GM21717 (cell line): ENCODE measurements at regions not wholly inside any gene's neighbourhood (a gene's known extent, or its start where the extent isn't known, plus 50 kb on each side); places are given as distances from the start of the nearest gene placed in this dataset.

Experiments used
- ATAC-seq: cut with Tn5 transposase; IDR thresholded peaks from one replicate; pipeline ENCODE4 v1.9.1; 2021; ENCODE audit warnings: mild to moderate bottlenecking, moderate library complexity; ENCODE audit not compliant: unreplicated experiment

DNA sequence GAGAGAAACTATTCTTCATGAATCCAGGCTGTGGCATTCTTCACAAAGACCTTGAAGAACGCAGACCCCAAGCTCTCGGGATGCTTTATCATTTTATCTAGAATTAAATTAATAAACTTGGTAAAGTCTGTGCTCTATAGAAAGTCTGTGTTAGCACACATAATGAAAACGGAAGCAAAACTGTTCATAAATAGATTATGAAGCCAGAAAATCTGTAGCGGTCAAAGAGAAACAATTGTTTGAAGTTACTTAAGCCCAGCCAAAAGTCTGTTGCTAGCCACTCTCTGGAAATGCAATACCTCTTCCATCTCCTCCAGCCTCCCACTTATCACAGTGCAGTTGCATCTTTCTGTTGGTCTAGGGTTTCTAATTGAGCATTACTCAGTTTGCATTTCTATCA lies 375.9 kb downstream of the KIF4B start:
- no peak for ATAC-seq

DNA sequence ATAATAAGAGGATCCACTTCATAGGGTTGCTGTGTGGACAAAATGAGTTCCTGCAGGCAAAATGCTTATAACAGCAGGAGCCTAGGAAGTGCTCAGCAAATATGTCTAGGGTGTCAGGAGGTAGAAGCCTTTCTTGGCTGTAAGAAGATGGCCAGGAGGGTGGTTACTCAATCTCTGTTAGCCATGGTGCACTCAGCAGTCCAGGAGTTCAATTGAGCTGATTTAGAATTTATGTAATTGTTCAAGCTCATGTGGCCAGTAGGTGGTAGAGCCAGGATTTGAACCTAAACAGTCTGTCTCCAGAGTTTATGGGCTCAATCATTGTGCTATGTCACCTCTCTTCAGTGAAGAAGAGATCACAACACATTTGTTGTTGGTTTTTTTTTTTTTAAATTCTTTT lies 381.2 kb downstream of the KIF4B start:
- no peak for ATAC-seq

DNA sequence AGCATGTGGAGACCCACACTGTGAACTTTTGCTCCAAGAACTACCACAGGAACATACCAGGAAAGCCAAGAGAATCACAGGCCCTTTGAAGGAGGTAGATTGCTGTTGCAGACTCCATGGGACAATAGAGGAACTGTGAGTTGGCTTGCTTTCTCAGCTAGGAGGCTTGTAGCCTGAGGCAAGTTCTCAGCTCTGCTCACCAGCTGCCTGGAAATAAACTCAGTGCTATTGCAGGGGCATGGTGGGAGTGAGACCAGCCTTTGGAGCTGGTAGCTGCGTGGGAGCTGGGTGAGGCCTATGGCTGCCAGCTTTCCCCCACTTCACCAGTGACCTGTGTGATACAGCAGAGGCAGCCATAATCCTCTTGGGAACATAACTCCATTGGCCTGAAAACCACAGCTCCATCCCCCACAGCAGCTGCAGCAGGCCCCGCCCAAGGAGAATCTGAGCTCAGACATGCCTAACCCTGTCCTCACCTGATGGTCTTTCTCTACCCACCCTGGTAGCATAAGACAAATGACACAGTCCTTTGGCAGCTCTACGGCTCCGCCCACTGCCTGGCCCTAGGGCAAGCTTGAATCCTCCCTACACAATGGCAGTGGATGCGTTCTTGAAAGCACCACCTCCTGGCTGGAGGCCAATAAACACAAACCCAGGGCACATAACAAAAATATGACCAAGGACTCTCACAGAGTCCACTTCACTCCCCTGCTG lies 389.5 kb downstream of the KIF4B start:
- ATAC-seq = no peak

DNA sequence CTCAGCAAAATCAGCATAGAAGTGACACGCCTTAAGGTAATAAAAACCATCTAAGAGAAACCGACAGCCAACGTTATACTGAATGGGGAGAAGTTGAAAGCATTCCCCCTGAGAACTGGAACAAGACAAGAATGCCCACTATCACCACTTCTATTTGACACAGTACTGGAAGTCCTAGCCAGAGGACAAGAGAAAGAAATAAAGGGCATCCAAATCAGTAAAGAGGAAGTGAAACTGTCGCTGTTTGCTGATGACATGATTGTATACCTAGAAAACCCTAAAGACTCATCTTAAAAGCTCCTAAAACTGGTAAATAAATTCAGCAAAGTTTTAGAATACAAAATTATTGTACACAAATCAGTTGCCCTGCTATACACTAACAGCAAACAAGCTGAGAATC lies 393.3 kb downstream of the KIF4B start:
- no peak for ATAC-seq

DNA sequence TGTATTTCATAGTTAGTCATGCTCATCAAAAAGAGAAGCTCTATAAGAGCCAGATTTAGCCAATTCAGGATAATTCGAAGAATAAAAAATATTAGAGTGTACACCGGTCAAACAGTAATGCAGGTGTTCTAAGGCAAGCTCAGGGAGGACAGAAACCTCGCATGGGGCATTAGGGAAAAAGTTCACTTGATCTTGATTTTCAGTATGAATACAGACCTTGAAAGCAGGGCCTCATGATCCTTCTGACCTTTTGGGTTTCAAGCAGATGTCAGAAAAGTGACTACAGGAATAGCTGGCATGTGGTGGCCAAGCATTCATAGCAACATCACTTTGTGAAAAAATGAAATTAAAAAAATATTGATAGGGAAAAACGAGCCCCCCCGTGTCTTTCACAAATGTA lies 394.9 kb downstream of the KIF4B start:
- ATAC-seq = no peak

DNA sequence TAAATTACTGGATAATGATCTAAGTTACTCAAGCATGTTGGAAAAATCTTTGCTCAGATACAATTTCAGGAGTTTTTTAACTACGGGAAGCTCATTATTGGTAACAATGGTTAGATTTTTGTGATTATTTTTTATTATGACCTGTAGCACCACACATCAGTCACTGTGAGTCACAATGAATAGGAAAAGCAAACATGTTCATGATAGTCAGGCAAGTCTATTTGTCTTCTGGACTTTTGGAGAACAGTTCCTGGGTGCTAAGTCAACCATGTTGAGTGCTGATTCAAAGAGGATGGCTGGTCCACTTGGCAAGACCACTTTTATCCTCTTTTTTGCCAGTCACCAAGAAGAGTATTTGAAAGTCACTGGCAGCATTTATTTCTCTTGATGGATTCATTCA lies 403.2 kb downstream of the KIF4B start:
- no peak for ATAC-seq

DNA sequence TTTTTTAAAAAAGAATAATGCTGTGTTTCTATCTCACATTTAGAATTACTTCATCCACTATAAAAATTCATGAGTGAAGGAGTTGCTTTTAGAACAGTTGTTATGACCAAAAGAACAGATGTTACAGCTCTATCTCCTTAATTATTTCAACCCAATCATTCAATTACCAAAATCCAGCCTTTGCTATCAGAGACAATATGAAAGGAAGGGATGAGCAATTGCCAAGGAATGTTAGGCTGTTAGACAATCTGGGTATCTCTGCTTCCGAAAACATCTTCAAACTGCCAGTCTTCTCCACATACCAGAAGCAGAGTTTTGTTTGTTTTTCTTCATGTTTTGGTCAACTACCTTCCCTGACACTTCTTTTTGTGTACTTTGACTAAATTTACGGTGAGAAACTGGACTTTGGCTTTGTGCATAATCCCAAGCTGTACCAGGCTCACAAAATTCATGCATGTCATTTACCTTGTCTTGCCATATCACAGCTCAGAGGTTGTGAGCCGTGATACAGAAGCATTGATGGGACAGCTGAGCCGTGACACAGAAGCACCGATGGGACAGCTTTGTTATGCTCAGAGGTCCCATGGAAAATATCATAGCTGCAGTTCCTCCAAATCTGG lies 405.5 kb downstream of the KIF4B start:
- ATAC-seq = no peak

DNA sequence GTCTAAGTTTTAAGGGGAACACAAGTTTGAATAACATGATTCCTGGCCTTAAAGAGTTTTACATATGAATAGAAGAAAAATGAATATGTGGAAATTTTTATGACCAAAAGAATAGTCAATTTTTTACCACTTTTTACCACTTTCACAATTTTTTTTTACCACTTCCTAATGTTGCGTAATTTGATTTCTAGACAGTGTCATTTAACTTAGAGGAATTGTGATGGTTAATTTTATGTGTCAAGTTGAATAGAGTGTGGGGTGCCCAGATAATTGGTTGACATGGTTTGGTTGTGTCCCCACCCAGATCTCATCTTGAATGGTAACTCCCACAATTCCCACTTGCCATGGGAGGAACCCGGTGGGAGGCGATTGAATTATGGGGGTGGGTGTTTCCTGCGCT lies 416.6 kb downstream of the KIF4B start:
- ATAC-seq = no peak

DNA sequence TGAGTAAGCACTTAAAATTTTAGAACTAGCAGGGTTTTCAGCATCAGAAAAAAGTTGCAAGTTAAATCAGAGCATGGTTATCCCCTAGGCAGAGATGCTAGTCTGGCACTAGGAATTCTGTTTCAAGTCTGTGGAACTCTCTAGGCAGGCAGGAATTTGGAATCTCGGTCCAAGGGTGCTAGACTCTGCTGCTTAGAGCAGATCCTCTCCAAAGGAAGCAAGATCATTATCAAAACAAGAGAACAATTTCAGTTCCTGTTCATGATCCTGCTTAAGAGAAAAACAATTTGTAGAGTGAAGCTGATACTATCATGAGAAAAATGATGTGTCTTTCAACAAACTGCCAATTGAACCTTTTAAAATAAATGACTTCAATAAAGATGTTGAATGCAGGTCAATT lies 420.7 kb downstream of the KIF4B start:
- ATAC-seq = no peak

DNA sequence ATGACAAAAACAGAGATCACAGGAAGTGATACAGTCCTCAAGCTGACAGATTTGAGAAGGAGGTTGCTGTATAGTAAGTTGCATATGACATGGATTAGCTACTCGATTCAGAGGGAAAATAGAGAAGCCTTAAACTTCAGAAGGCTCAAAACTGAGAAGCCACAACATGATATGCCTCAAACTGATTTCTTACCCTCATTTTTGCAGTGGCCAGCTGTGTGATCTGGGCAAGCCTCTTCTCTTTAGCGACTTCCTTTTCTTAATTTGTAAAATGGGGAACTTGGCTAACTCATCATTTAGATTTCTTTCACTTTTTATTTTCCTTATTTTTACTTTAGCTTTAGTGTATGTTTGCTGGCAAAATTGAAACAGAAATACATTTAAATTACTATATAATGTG lies 421.1 kb downstream of the KIF4B start:
- ATAC-seq = no peak

DNA sequence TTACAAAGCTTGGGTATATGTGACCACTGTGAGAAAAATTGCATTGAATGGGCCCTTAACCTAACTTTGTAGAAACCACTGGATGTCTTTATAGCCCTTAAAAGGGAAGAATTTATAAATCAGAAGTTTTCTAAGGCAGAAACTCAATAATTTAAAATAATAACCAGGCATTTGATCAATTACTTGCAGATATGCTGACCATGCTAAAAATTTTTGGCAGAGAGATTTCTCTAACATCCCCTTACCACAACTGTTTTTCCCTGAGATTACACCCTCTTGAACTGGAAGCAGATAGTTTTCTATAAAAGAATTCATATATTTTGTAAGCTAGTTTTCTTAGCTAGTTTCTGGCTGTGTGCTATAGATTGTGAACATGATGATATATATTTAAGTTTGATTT lies 428.3 kb downstream of the KIF4B start:
- no peak for ATAC-seq

DNA sequence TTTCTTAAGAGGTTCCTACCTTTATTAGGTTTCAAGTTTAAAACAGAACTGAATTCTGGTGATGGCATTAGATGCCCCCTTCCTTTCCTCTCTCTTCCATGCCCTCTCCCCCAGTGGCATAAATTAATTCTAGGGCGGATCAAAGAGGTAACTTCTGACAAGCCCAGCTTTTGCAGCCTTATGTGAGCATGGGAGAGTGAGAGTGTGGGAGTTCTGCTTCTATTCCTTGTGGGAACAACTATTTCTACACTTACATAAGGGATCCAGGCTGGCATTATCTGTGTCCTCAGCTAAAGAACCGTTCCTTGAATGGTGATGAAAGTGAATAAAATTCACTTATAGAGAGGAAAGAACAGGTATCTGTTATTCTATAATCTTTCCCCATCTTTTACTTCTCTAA lies 437.6 kb downstream of the KIF4B start:
- no peak for ATAC-seq

DNA sequence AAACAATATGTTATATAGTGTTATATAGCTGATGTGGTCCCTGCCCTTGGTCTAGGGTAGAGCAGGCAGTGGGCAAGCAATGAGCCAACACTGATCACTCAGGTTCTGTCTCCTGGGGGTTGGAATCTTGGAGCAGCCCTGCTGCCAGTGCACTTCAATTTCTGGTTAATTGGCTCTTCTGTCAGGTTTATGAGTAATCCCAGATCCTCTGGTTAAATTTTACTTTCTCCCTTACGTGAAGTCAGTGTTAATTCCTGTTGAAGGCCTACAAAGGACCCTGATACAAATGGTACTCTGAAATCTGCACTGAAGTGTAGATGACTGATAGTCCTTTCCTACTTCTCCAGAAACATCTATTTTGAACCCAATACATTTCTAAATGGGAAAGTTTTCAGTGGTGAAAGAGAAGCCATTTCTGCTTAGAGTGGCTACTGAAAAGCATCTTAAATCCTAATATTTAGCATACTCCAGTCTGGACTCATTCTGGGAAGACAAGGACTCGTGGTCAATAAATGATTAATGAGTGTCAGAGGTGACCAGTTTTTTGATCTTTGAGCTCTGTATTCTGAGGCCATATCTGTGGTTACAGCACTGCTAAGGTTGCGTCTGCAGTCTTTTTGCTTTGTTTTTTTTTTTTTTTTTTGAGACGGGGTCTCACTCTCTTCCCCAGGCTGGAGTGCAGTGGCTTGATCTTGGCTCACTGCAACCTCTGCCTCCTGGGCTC lies 442.4 kb downstream of the KIF4B start:
- no peak for ATAC-seq

DNA sequence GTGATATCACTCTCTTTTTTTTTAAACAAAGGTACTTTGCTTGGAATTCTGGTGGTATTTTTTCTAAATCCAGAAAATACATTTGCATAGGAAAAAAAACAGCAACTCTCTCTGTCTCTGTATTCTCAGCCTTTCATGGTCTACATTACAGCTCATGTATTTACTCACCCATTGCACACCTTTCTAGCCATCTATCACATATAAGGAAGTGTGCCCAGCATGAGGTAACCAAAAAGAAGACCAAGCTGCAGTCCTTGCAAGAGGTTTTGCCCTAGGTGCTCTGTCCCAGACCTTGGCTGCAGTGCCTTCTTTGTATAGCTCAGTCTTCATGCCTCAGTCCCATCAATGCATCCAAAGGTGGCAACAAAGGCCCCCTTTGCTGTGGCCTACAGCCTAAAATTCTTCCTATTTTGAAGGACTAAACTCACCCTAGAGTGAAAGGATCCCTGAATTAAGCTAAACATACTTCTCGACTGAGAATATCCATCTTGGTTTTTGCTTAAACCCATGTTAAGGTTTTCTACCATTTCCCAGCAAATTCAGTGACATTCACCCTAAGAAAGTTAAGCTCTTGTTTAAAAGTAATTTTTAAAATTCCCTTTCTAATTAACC lies 446.4 kb downstream of the KIF4B start:
- no peak for ATAC-seq

DNA sequence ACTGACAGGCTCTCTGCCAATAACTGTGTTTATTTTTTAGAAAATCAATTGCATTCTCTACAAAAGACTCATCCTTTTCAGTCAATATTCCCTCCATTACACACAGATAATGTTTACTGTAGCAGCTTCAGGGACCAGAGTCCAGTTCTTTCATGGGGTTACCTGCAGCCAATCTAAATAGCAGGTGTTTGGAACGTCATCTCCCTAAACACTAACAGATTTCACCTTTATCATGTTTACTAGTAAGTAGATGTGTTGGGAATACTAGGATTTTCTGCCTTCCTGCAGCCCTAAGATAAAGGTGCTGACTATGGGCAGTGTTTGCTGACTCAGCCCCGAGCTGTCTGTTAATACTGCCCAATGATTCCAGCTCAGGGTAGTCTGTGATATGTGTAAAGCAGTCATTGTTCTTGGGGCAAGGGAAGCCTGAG lies 447.0 kb downstream of the KIF4B start:
- no peak for ATAC-seq

DNA sequence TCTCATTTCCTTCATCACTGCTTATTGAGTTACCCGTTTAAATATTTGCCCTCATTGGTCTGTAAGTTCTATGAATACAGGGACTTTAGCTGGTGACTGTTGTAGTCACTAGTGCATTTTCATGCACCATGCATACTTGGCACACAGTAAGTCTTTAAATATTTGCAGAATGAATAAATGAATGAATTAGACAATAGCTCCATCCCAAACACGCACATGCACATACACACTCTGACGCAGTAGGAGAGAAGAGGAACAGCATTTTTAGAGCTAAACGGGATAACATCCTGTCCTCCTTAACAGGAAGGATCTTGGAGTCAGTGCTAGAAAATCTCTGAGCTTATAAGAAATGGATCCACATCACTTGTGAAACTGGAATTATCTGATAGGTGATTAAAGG lies 447.7 kb downstream of the KIF4B start:
- no peak for ATAC-seq

DNA sequence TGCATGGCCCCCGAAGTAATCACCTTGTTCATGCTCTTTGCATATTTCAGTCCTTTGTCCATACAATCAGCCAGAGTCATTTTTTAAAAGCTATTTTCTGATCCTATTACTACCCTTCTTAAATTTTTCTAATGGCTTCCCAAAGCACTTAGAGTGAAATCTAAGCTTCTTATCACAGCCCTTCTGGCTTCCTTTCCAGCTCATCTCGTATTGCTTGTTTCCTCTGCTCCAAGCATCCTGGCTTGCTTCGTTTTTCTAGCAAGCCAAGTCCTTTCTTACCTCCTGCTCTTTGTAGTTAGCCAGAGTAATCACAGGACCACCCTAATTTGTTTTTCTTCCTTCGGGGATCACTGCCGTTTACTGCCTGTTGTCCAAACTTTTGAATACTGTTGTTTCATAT lies 453.3 kb downstream of the KIF4B start:
- no peak for ATAC-seq

DNA sequence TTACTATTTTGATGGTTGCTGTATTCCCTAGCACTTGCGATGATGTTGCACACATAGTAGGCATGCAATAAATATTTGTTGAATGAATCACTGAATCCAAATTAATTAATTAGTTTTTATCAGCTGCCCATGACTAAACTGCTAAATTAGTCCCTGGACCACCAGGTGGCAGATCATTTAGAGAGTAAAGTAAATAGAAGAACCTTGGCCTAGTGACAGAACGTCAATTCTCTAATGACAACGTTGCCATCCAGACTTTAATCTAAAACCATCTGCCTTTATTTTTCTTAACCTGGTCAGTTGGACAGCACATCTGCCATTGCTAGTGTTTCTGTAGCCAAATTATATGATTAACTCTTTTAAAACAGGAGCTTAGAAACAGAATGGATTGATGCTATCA lies 457.5 kb downstream of the KIF4B start:
- no peak for ATAC-seq

DNA sequence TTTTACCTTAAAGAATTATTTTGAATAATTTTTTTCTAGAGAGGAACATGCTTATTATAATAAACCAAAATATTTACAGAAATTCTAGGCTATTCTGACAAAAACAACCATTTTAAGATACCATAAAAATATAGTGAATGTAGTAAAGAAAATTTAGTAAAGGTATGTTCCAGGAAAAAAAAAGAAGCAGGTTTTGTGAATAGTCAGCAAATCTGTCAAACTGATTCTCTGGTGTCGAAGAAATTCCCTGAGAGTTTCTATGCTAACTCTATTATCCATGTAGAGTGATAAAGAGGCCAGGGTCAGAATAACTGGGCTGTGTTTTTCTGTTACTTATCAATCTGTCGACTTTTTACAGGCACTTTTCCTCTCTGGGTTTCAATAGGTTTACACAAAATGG lies 459.2 kb downstream of the KIF4B start:
- no peak for ATAC-seq

DNA sequence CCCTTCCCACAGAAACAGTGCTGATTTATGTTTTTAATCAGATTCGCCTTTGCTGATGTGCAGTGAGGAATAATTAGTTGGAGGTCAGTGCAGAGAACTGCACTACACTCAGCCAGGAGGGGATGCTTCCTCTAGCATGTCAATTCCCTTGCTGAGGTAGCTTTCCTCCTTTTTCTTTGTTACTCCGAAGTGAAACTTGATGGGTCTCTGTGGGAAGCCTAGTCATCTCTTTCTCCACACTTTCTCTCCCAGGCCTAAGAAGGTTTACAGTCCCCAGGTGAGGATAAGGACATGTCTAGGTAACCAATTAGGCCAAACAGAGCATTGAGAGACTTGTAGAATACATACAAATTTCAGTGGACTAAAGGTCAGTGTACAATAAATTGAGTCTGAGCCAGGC lies 461.8 kb downstream of the KIF4B start:
- ATAC-seq = no peak

DNA sequence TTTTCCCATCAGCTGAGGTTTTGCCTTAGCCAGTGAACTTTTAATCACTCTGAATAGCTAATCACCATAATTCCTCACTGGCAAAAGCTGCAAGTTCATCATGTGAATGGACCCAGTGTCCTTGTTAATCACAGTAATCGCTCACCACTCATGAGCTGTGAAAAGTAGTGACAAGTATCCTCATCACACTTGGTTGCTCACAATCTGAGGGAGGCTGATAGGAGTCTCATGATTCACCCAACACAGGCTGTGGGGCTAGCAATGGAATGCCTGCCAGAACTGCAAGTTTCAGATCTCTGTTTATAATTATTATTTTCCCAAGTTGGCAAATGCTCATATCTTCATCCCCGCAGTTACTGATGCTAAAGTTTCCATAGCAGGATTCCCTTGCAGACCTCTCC lies 467.2 kb downstream of the KIF4B start:
- ATAC-seq = no peak

DNA sequence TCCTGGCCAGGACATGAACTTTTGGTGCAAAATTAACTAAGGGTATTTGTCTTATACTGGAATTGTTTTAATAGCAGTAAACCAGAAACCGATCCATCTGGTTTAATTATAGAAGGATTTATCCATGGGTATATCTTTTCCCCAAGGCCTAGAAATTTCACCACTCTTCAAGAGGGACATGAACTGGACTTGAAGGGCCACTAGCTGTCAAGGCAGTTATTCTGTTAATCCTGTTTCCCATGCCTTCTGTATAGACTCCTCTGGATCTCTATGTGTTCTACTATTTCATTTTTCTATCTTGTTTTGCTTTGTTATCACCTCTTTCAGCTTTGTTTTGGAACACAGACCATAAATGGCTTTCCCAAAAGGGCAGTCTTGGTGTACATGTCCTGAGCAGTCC lies 467.6 kb downstream of the KIF4B start:
- no peak for ATAC-seq
